ENCODE measurements at regions not wholly inside any gene's neighbourhood (a gene's known extent, or its start where the extent isn't known, plus 50 kb on each side); places are given as distances from the start of the nearest gene placed in this dataset.

DNA sequence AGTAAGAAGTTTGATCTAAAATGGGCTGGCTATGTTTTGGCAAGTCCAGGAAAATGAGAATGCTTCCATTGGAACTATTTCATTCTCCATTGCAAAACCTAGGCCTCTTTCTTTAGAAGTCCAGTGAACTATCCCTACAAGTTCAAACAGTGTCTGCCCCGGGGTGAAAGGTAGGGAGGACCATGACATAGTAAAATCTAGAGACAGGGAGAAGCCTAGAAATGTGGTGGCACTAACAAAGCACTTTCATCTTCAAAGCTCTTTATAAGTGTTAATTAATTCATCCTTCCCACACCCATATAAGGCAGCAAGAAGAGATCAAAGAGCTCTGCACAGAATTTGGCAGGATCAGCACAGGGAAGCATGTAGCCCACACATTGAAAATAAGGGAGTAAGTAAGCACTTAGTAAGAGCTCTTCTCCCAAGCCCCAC, 214.5 kb downstream of the IRS1 start (continued):
- TF ChIP-seq EZH2 (conservative IDR thresholded peaks at IDR 0.05; ENCODE audit: low read depth, low read length) = no peak
- TF ChIP-seq, protein P1, sequence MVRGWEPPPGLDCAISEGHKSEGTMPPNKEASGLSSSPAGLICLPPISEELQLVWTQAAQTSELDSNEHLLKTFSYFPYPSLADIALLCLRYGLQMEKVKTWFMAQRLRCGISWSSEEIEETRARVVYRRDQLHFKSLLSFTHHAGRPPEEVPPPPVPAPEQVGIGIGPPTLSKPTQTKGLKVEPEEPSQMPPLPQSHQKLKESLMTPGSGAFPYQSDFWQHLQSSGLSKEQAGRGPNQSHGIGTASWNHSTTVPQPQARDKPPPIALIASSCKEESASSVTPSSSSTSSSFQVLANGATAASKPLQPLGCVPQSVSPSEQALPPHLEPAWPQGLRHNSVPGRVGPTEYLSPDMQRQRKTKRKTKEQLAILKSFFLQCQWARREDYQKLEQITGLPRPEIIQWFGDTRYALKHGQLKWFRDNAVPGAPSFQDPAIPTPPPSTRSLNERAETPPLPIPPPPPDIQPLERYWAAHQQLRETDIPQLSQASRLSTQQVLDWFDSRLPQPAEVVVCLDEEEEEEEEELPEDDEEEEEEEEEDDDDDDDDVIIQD (CRISPR knock-in tag; IDR thresholded peaks at IDR 0.05; ENCODE audit: low read depth) = peak; percentile 82; the same call in 1 of the 2 replicates
- no peak for TF ChIP-seq ZNF282 (IDR thresholded peaks at IDR 0.05; ENCODE audit: partially characterized antibody)
- no peak for TF ChIP-seq ZNF432 (CRISPR knock-in tag; IDR thresholded peaks at IDR 0.05; ENCODE audit: borderline replicate concordance)
- no peak for TF ChIP-seq HNRNPH1 (optimal IDR thresholded peaks at IDR 0.05; ENCODE audit: low read depth, low read length)
- no peak for TF ChIP-seq ZNF775 (CRISPR knock-in tag; IDR thresholded peaks at IDR 0.05; ENCODE audit: borderline replicate concordance)
- TF ChIP-seq, protein P2, sequence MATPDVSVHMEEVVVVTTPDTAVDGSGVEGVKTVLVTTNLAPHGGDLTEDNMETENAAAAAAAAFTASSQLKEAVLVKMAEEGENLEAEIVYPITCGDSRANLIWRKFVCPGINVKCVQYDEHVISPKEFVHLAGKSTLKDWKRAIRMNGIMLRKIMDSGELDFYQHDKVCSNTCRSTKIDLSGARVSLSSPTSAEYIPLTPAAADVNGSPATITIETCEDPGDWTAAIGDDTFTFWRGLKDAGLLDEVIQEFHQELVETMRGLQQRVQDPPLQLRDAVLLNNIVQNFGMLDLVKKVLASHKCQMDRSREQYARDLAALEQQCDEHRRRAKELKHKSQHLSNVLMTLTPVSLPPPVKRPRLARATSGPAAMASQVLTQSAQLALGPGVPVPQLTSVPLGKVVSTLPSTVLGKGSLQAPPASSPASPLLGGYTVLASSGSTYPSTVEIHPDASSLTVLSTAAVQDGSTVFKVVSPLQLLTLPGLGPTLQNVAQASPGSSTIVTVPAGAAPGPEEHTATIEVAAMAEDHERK (CRISPR knock-in tag; IDR thresholded peaks at IDR 0.05; ENCODE audit: low read depth) = no peak
- TF ChIP-seq, protein P3, sequence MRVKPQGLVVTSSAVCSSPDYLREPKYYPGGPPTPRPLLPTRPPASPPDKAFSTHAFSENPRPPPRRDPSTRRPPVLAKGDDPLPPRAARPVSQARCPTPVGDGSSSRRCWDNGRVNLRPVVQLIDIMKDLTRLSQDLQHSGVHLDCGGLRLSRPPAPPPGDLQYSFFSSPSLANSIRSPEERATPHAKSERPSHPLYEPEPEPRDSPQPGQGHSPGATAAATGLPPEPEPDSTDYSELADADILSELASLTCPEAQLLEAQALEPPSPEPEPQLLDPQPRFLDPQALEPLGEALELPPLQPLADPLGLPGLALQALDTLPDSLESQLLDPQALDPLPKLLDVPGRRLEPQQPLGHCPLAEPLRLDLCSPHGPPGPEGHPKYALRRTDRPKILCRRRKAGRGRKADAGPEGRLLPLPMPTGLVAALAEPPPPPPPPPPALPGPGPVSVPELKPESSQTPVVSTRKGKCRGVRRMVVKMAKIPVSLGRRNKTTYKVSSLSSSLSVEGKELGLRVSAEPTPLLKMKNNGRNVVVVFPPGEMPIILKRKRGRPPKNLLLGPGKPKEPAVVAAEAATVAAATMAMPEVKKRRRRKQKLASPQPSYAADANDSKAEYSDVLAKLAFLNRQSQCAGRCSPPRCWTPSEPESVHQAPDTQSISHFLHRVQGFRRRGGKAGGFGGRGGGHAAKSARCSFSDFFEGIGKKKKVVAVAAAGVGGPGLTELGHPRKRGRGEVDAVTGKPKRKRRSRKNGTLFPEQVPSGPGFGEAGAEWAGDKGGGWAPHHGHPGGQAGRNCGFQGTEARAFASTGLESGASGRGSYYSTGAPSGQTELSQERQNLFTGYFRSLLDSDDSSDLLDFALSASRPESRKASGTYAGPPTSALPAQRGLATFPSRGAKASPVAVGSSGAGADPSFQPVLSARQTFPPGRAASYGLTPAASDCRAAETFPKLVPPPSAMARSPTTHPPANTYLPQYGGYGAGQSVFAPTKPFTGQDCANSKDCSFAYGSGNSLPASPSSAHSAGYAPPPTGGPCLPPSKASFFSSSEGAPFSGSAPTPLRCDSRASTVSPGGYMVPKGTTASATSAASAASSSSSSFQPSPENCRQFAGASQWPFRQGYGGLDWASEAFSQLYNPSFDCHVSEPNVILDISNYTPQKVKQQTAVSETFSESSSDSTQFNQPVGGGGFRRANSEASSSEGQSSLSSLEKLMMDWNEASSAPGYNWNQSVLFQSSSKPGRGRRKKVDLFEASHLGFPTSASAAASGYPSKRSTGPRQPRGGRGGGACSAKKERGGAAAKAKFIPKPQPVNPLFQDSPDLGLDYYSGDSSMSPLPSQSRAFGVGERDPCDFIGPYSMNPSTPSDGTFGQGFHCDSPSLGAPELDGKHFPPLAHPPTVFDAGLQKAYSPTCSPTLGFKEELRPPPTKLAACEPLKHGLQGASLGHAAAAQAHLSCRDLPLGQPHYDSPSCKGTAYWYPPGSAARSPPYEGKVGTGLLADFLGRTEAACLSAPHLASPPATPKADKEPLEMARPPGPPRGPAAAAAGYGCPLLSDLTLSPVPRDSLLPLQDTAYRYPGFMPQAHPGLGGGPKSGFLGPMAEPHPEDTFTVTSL (CRISPR knock-in tag; IDR thresholded peaks at IDR 0.05; ENCODE audit: borderline replicate concordance) = peak; percentile 53; the same call in 1 of the 2 replicates
- peak; percentile 56; the same call in 1 of the 2 replicates for TF ChIP-seq ZNF747 (CRISPR knock-in tag; IDR thresholded peaks at IDR 0.05; ENCODE audit: borderline replicate concordance)
- TF ChIP-seq ZNF841 (CRISPR knock-in tag; IDR thresholded peaks at IDR 0.05; ENCODE audit: borderline replicate concordance) = no peak
- TF ChIP-seq ZNF274 (CRISPR knock-in tag; IDR thresholded peaks at IDR 0.05) = no peak
- TF ChIP-seq HNF4A (CRISPR knock-in tag; IDR thresholded peaks at IDR 0.05) = peak; percentile 44
- TF ChIP-seq, protein P4, sequence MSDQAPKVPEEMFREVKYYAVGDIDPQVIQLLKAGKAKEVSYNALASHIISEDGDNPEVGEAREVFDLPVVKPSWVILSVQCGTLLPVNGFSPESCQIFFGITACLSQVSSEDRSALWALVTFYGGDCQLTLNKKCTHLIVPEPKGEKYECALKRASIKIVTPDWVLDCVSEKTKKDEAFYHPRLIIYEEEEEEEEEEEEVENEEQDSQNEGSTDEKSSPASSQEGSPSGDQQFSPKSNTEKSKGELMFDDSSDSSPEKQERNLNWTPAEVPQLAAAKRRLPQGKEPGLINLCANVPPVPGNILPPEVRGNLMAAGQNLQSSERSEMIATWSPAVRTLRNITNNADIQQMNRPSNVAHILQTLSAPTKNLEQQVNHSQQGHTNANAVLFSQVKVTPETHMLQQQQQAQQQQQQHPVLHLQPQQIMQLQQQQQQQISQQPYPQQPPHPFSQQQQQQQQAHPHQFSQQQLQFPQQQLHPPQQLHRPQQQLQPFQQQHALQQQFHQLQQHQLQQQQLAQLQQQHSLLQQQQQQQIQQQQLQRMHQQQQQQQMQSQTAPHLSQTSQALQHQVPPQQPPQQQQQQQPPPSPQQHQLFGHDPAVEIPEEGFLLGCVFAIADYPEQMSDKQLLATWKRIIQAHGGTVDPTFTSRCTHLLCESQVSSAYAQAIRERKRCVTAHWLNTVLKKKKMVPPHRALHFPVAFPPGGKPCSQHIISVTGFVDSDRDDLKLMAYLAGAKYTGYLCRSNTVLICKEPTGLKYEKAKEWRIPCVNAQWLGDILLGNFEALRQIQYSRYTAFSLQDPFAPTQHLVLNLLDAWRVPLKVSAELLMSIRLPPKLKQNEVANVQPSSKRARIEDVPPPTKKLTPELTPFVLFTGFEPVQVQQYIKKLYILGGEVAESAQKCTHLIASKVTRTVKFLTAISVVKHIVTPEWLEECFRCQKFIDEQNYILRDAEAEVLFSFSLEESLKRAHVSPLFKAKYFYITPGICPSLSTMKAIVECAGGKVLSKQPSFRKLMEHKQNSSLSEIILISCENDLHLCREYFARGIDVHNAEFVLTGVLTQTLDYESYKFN (CRISPR knock-in tag; conservative IDR thresholded peaks at IDR 0.05) = 0 out of 2 replicates have a peak, but pooled peaks have one; percentile 24
- no peak for TF ChIP-seq NR2F6 (IDR thresholded peaks at IDR 0.05)
- 0 out of 2 replicates have a peak, but pooled peaks have one; percentile 19 for TF ChIP-seq NR2F6 (CRISPR knock-in tag; IDR thresholded peaks at IDR 0.05)
- TF ChIP-seq ZSCAN29 (CRISPR knock-in tag; conservative IDR thresholded peaks at IDR 0.05) = no peak
- 0 out of 2 replicates have a peak, but pooled peaks have one; percentile 8 for TF ChIP-seq CEBPG (CRISPR knock-in tag; IDR thresholded peaks at IDR 0.05)
- peak; percentile 60; the same call in 1 of the 2 replicates for TF ChIP-seq ELF4 (CRISPR knock-in tag; IDR thresholded peaks at IDR 0.05; ENCODE audit: borderline replicate concordance)
- TF ChIP-seq RARA (CRISPR knock-in tag; IDR thresholded peaks at IDR 0.05) = peak; percentile 53
- peak; percentile 64; the same call in 1 of the 2 replicates for TF ChIP-seq ZNF644 (CRISPR knock-in tag; IDR thresholded peaks at IDR 0.05; ENCODE audit: low read depth)
